GM23248 (cell line): ENCODE measurements at regions not wholly inside any gene's neighbourhood (a gene's known extent, or its start where the extent isn't known, plus 50 kb on each side); places are given as distances from the start of the nearest gene placed in this dataset.

ENCODE experiments used
- EZH2 ChIP-seq: fragments of 200-600 bp; sonication (generic); IDR thresholded peaks from 2 replicates; pipeline ENCODE4 v1.6.1; 2018; ENCODE audit warnings: antibody characterized with exemption, mild to moderate bottlenecking; ENCODE audit not compliant: insufficient read depth, poor library complexity, severe bottlenecking
- EZH2phosphoT487 ChIP-seq: fragments of 200-600 bp; sonication (generic); IDR thresholded peaks from 2 replicates; pipeline ENCODE4 v1.6.1; 2018; ENCODE audit warnings: antibody characterized with exemption, moderate library complexity, mild to moderate bottlenecking, low read depth; ENCODE audit not compliant: insufficient read depth

- TF ChIP-seq EZH2phosphoT487 (no peak), EZH2 (no peak)
Observed at GRCh38 chr7:95682913-95683312, 86.6 kb upstream of the PDK4 start.
